LNCAP (cell line): ENCODE measurements at regions not wholly inside any gene's neighbourhood (a gene's known extent, or its start where the extent isn't known, plus 50 kb on each side); places are given as distances from the start of the nearest gene placed in this dataset.

Experiments
- TF ChIP-seq, protein P1 (sequence below): fragments of 450-650 bp; IDR thresholded peaks from 2 replicates; pipeline ENCODE4 v1.5.1; 2017; ENCODE audit warnings: mild to moderate bottlenecking

DNA sequence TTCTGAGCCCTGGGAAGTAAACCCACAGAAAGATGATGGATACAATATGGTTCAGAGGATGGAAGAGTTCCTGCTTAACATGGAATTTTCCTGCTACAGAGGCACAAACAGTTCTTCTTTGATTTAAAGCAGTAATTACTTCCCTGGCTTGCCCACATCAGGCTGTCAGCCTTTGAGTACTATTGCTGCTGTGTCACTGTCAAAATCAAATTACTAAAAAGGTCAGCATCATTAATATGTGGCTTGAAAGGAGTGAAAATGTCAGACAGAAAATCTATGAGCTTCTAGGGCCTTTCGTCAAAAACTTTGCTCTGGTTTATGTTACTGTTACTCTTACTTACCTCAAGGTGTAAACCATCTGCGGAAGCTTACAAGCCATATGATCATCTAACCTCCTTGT, 98.6 kb upstream of the DPT start:
- TF ChIP-seq, protein P1, sequence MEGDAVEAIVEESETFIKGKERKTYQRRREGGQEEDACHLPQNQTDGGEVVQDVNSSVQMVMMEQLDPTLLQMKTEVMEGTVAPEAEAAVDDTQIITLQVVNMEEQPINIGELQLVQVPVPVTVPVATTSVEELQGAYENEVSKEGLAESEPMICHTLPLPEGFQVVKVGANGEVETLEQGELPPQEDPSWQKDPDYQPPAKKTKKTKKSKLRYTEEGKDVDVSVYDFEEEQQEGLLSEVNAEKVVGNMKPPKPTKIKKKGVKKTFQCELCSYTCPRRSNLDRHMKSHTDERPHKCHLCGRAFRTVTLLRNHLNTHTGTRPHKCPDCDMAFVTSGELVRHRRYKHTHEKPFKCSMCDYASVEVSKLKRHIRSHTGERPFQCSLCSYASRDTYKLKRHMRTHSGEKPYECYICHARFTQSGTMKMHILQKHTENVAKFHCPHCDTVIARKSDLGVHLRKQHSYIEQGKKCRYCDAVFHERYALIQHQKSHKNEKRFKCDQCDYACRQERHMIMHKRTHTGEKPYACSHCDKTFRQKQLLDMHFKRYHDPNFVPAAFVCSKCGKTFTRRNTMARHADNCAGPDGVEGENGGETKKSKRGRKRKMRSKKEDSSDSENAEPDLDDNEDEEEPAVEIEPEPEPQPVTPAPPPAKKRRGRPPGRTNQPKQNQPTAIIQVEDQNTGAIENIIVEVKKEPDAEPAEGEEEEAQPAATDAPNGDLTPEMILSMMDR, result no peak

DNA sequence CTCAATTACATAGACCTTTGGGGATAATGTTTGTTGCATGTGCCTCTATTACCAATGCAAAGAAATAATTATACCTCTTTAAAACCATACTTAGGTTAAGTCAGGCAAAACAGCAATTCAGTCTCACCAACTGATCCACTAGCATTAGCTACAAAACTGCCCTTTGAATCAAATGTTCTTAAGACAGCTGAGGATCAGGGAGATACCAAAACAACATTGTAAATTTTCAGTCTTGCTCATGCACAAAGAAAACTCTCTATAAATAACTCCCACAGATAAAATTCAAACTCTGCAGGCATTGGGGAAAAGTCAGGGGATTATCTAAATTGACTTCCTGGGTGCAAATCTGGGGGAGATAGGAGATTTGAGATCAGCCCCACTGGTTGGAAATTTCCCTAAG, 100.9 kb upstream of the DPT start:
- TF ChIP-seq, protein P1, result no peak

DNA sequence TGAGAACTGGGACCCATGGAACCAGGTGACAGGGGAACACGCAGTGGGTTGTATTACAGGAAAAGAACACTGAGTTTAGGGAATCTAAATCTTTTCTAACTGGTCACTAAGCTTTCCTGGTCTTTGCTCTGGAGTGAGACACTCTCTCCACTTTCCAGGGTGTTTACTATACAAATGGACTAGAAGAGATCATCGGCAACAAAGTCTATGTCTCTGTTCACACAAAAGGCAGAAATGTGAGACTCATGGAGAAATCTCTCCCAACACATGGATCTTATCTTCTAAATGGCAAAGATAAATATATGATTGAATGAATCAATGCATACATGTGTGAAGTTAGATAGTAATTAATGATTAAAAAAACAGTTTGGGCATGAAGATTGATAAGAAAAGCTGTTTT, 101.6 kb upstream of the DPT start:
- TF ChIP-seq, protein P1, result no peak

DNA sequence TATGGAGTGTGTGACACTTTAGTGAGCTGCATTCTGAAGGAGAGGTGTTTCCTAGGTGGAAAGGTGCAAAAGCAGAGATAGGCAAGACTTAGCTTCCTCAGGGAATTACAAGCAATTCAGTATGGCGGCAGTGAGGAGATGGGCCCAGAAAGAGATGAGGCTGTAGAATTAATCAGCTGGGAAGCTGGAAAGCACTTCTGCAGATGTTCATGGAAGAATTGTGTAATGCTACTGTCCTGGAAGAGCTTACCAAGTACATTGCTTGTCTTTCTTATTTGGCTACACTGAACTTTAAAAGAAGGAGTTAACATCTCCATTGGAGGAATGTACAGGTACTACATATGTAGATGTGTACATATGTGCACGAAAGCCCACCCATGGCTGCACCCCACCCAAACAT, 103.7 kb upstream of the DPT start:
- TF ChIP-seq, protein P1, result no peak

DNA sequence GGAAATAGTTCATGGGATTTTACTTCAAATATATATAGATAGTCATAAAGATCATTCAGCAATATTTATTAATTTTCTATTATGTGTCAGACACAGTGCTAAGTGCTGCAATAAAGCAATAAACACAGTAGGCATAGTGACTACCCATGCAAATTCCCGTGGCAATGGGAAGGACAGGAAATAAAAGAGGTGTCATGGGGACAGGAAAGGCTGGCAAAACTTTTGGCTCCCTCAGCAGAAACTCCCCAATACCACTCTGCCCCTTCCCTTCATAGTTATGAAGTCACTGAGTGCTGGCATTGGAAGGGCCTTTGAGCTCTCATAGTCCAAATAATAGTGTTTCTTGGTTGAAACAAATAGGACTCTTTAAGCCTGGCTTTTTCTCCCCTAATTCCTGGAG, 104.4 kb upstream of the DPT start:
- TF ChIP-seq, protein P1, result no peak

DNA sequence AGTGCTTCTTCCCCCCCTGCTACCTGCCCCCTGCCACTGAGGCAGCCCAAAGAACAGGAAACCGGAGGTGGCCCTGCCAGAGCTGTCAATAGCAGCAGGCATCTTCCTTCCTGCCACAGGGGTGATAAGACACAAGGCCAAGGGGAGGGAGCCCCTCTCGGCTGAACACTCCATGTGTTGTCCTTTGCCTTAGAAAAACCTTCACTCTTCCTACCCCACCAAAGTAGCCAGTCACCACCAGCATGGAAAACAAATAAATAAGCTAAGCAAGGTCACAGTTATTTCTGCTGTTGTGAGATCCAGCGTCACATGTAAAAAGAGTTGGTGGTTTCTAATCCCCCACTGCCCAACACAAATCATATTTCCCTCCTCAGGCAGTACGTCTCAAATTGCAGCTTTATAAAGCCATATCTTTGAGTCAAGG, 104.8 kb upstream of the DPT start:
- TF ChIP-seq, protein P1, result no peak

DNA sequence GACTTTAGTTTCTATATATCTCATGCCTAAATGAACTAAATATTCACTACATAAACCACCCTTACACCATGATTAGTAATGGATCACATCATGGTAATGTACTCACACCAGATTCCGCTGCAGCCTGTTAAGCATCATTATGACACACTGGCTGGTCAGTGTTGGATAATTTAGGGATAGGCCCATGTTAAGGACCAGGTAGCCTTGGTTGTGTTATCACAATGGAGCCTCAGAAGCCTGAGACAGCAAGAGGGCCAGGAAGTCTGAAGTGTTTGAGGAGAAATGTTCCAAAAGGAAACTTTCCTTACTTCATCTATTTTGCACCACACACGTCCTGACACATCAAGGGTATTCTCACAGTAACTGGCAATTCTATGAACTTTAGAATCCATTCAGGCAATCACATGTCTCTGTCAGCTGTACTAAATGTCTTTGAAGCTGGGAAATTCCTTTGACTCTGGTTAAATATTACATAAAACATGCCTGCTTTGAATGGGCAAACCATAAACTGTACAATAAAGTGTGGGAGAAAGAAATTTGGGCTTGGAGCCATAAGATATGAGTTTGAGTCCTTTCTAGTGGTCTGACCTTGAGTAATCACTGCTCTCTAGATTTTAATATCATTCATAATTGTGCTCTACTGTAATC, 105.3 kb upstream of the DPT start:
- TF ChIP-seq, protein P1, result no peak

DNA sequence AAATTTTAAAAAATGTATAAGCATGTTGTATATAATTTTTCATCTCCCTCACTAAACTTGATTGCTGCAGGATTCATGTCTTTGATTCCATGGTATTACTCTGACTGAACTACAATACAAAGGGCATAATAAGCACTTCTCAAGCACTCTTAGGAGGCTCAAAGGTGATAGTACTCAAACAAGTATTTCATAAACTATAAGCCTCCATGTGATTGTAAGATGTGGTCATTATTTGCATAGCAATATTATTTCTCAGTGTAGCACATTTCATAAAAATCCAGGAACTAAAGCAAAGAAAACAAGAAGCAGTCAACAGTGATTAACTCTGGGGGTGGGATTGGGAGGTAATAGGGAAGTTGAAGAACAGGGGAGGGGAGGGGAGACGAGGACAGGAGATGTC, 106.2 kb upstream of the DPT start:
- TF ChIP-seq, protein P1, result no peak
